MG63 (cell line): ENCODE measurements at regions not wholly inside any gene's neighbourhood (a gene's known extent, or its start where the extent isn't known, plus 50 kb on each side); places are given as distances from the start of the nearest gene placed in this dataset.

Experiments
- DNase-seq: peaks from one replicate; pipeline ENCODE4 v3.0.0-alpha.2; 2020
- H3K27me3 ChIP-seq: fragments of 250-450 bp; sonication (Bioruptor Pico); 2 replicates; pipeline ENCODE4 v1.5.1; 2020; ENCODE audit warnings: mild to moderate bottlenecking, moderate library complexity
- H3K36me3 ChIP-seq: fragments of 250-450 bp; sonication (Bioruptor Pico); 2 replicates; pipeline ENCODE4 v1.5.1; 2020; ENCODE audit warnings: mild to moderate bottlenecking, moderate library complexity
- H3K4me3 ChIP-seq: fragments of 250-450 bp; sonication (Bioruptor Pico); 2 replicates; pipeline ENCODE4 v1.5.1; 2020; ENCODE audit warnings: mild to moderate bottlenecking, moderate library complexity
- H3K9me3 ChIP-seq: fragments of 250-450 bp; sonication (Bioruptor Pico); 2 replicates; pipeline ENCODE4 v1.5.1; 2020; ENCODE audit warnings: mild to moderate bottlenecking, moderate library complexity

GRCh38 chr5:109468288-109468676, 58.5 kb upstream of the PJA2 start:
- no peak for DNase-seq
- H3K27me3 ChIP-seq = no peaks in the 10 kb centered on the region
- no peaks in the 10 kb centered on the region for H3K36me3 ChIP-seq
- H3K4me3 ChIP-seq = no peak overlapping the region
- H3K9me3 ChIP-seq = 0 out of 2 replicates have a peak, but pooled peaks cover 2% of the 10 kb centered on the region

GRCh38 chr5:109467058-109467457, 57.3 kb upstream of the PJA2 start:
- Histone ChIP-seq H3K27me3 (no peaks in the 10 kb centered on the region), H3K4me3 (no peak overlapping the region), H3K9me3 (0 out of 2 replicates have a peak, but pooled peaks cover 4% of the 10 kb centered on the region), H3K36me3 (no peaks in the 10 kb centered on the region)
- DNase-seq = no peak
